ENCODE measurements at regions not wholly inside any gene's neighbourhood (a gene's known extent, or its start where the extent isn't known, plus 50 kb on each side); places are given as distances from the start of the nearest gene placed in this dataset.

- DNase-seq (ENCODE audit: low spot score): peak; percentile 29
Measured at GRCh38 chr2:160918906-160919503, 241.2 kb upstream of the TANK start.

- no peak for DNase-seq (ENCODE audit: low spot score)
Measured at GRCh38 chr2:160920061-160920460, 240.2 kb upstream of the TANK start.

GRCh38 chr2:160920791-160921303 is 239.4 kb upstream of the TANK start:
- no peak for DNase-seq (ENCODE audit: low spot score)

- DNase-seq (ENCODE audit: low spot score): no peak
Measured at GRCh38 chr2:160921386-160921964, 238.8 kb upstream of the TANK start.

- DNase-seq (ENCODE audit: low spot score): no peak
Measured at GRCh38 chr2:160924936-160925353, 235.3 kb upstream of the TANK start.

- no peak for DNase-seq (ENCODE audit: low spot score)
Measured at GRCh38 chr2:160925956-160926355, 234.3 kb upstream of the TANK start.

GRCh38 chr2:160927324-160927723 is 232.9 kb upstream of the TANK start:
- no peak for DNase-seq (ENCODE audit: low spot score)

GRCh38 chr2:160928854-160929301 is 231.3 kb upstream of the TANK start:
- DNase-seq (ENCODE audit: low spot score): no peak

GRCh38 chr2:160931531-160931930 is 228.7 kb upstream of the TANK start:
- DNase-seq (ENCODE audit: low spot score): no peak

- no peak for DNase-seq (ENCODE audit: low spot score)
Measured at GRCh38 chr2:160932960-160933359, 227.3 kb upstream of the TANK start.

- no peak for DNase-seq (ENCODE audit: low spot score)
Measured at GRCh38 chr2:160934263-160934662, 226.0 kb upstream of the TANK start.

- DNase-seq (ENCODE audit: low spot score): no peak
Measured at GRCh38 chr2:160934991-160935390, 225.2 kb upstream of the TANK start.

- DNase-seq (ENCODE audit: low spot score): no peak
Measured at GRCh38 chr2:160936044-160936806, 224.0 kb upstream of the TANK start.

- DNase-seq (ENCODE audit: low spot score): no peak
Measured at GRCh38 chr2:160940271-160940670, 220.0 kb upstream of the TANK start.

- DNase-seq (ENCODE audit: low spot score): peak; percentile 9
Measured at GRCh38 chr2:160940699-160941098, 219.5 kb upstream of the TANK start.

GRCh38 chr2:160941290-160941846 is 218.9 kb upstream of the TANK start:
- DNase-seq (ENCODE audit: low spot score): no peak

- DNase-seq (ENCODE audit: low spot score): no peak
Measured at GRCh38 chr2:160942476-160943142, 217.6 kb upstream of the TANK start.

- DNase-seq (ENCODE audit: low spot score): no peak
Measured at GRCh38 chr2:160943414-160943813, 216.8 kb upstream of the TANK start.

- DNase-seq (ENCODE audit: low spot score): no peak
Measured at GRCh38 chr2:160952464-160953254, 207.6 kb upstream of the TANK start.

GRCh38 chr2:160955578-160955977 is 204.7 kb upstream of the TANK start:
- DNase-seq (ENCODE audit: low spot score): no peak

- no peak for DNase-seq (ENCODE audit: low spot score)
Measured at GRCh38 chr2:160956243-160956802, 203.9 kb upstream of the TANK start.
